IMR-90 (cell line): ENCODE measurements at regions not wholly inside any gene's neighbourhood (a gene's known extent, or its start where the extent isn't known, plus 50 kb on each side); places are given as distances from the start of the nearest gene placed in this dataset.

ENCODE experiments used
- ATAC-seq: fragments of 200-7000 bp; cut with Tn5 transposase; 2 replicates; pipeline ENCODE4 v1.9.1; 2020; ENCODE audit warnings: low read depth, mild to moderate bottlenecking, moderate library complexity
- BruUV-seq: library from RNA; stranded (reverse); fragments of 400-500 nt; replicated peaks from 2 replicates; lab custom pipeline; 2021; lab: Mats Ljungman, UMichigan
- CTCF ChIA-PET: fragments of 300-600 bp; formaldehyde crosslinking; extraction: SDS; loops from one replicate; lab custom pipeline; 2021; ENCODE audit warnings: antibody characterized with exemption; lab: Yijun Ruan, JAX
- POLR2A ChIA-PET: fragments of 300-600 bp; sonication (Branson Sonifier 250); formaldehyde crosslinking; loops from one replicate; lab custom pipeline; 2022; ENCODE audit warnings: antibody characterized with exemption; ENCODE audit not compliant: unreplicated experiment; lab: Charles Lee
- DNase-seq: peaks from one replicate; pipeline ENCODE4 v3.0.0; 2013
- H2AFZ ChIP-seq: replicated peaks from 2 replicates; pipeline ENCODE3; 2013; ENCODE audit warnings: low read length, mild to moderate bottlenecking; ENCODE audit not compliant: poor library complexity
- H2AK5ac ChIP-seq: 2 replicates; pipeline ENCODE4 v1.6.1; 2013; ENCODE audit warnings: low read depth, low read length, inconsistent platforms
- H2AK9ac ChIP-seq: replicated peaks from 2 replicates; pipeline ENCODE3; 2013; ENCODE audit warnings: mild to moderate bottlenecking, low read depth, low read length, moderate library complexity; ENCODE audit not compliant: poor library complexity
- H2BK120ac ChIP-seq: 2 replicates; pipeline ENCODE4 v1.6.1; 2013; ENCODE audit warnings: low read depth, low read length, inconsistent platforms
- H2BK15ac ChIP-seq: 3 replicates; pipeline ENCODE4 v1.6.1; 2013; ENCODE audit warnings: low read depth, low read length, inconsistent platforms
- H2BK20ac ChIP-seq: 2 replicates; pipeline ENCODE4 v1.6.1; 2013; ENCODE audit warnings: low read depth, mild to moderate bottlenecking, inconsistent platforms, low read length, moderate library complexity
- H2BK5ac ChIP-seq: 2 replicates; pipeline ENCODE4 v1.6.1; 2013; ENCODE audit warnings: mild to moderate bottlenecking, low read depth, low read length, inconsistent platforms; ENCODE audit not compliant: poor library complexity, severe bottlenecking
- H3K14ac ChIP-seq: replicated peaks from 2 replicates; pipeline ENCODE4 v1.6.1; 2013; ENCODE audit warnings: low read depth, low read length, inconsistent platforms
- H3K18ac ChIP-seq: 2 replicates; pipeline ENCODE4 v1.6.1; 2013; ENCODE audit warnings: low read depth, low read length, control low read depth
- H3K23ac ChIP-seq: 2 replicates; pipeline ENCODE4 v1.6.1; 2013; ENCODE audit warnings: low read depth, low read length, inconsistent platforms
- H3K27ac ChIP-seq: 2 replicates; pipeline ENCODE4 v1.5.1; 2013; ENCODE audit warnings: mild to moderate bottlenecking, control low read depth, low read length; ENCODE audit not compliant: insufficient read depth
- H3K27me3 ChIP-seq: 2 replicates; pipeline ENCODE4 v1.6.1; 2013; ENCODE audit warnings: low read length; ENCODE audit not compliant: control insufficient read depth, insufficient read depth
- H3K36me3 ChIP-seq: 2 replicates; pipeline ENCODE4 v1.6.1; 2013; ENCODE audit warnings: low read length, mixed read lengths; ENCODE audit not compliant: control insufficient read depth, insufficient read depth
- H3K4ac ChIP-seq: 2 replicates; pipeline ENCODE4 v1.6.1; 2013; ENCODE audit warnings: low read depth, low read length, inconsistent platforms
- H3K4me1 ChIP-seq: 2 replicates; pipeline ENCODE4 v1.6.1; 2013; ENCODE audit warnings: low read length, mixed read lengths; ENCODE audit not compliant: control insufficient read depth, insufficient read depth
- H3K4me2 ChIP-seq: 2 replicates; pipeline ENCODE4 v1.6.1; 2013; ENCODE audit warnings: low read depth, mild to moderate bottlenecking, control low read depth, low read length, moderate library complexity
- H3K4me3 ChIP-seq: 2 replicates; pipeline ENCODE4 v1.5.1; 2013; ENCODE audit warnings: low read depth, mild to moderate bottlenecking, control low read depth, low read length, moderate library complexity; ENCODE audit not compliant: insufficient read depth
- H3K56ac ChIP-seq: 2 replicates; pipeline ENCODE4 v1.6.1; 2013; ENCODE audit warnings: low read length, inconsistent platforms; ENCODE audit not compliant: insufficient read depth; ENCODE audit errors: extremely low read depth
- H3K79me1 ChIP-seq, 2 experiments: 2 replicates each; pipeline ENCODE4 v1.6.1; 2013; ENCODE audit warnings: low read length in 2 of 2, inconsistent platforms in 1 of 2, low read depth in 1 of 2
- H3K9ac ChIP-seq: 2 replicates; pipeline ENCODE4 v1.6.1; 2013; ENCODE audit warnings: low read depth, low read length, control low read depth
- H3K9me1 ChIP-seq: 2 replicates; pipeline ENCODE4 v1.6.1; 2013; ENCODE audit warnings: low read length, inconsistent platforms; ENCODE audit not compliant: insufficient read depth
- H3K9me3 ChIP-seq: 2 replicates; pipeline ENCODE4 v1.6.1; 2013; ENCODE audit warnings: low read length; ENCODE audit not compliant: control insufficient read depth, insufficient read depth
- H4K20me1 ChIP-seq: 2 replicates; pipeline ENCODE4 v1.6.1; 2013; ENCODE audit warnings: low read length, inconsistent platforms; ENCODE audit not compliant: insufficient read depth
- H4K5ac ChIP-seq: 2 replicates; pipeline ENCODE4 v1.6.1; 2013; ENCODE audit warnings: mild to moderate bottlenecking, low read depth, low read length, control low read depth
- H4K8ac ChIP-seq, 2 experiments: 2 replicates each; pipeline ENCODE4 v1.6.1; 2013; ENCODE audit warnings: low read depth in 2 of 2, low read length in 2 of 2, control low read depth in 1 of 2, inconsistent platforms in 1 of 2
- H4K91ac ChIP-seq: 2 replicates; pipeline ENCODE4 v1.6.1; 2013; ENCODE audit warnings: low read depth, low read length, inconsistent platforms; ENCODE audit not compliant: insufficient read depth
- NFE2L2 ChIP-seq: fragments of 150-350 bp; IDR thresholded peaks from 2 replicates; pipeline ENCODE4 v1.6.1; 2016; ENCODE audit warnings: low read depth, mild to moderate bottlenecking, low read length
- RAD21 ChIP-seq: IDR thresholded peaks from 2 replicates; pipeline ENCODE4 v1.6.1; 2012; ENCODE audit warnings: low read length, improper control_type of control experiment
- WGBS, 2 experiments: methylation state at CpG; one replicate each; pipeline versions ENCODE4 v1.1.5 to v1.1.7; 2013; ENCODE audit warnings: missing lambda C conversion rate in 2 of 2; ENCODE audit not compliant: insufficient read length in 1 of 2; ENCODE audit errors: extremely low coverage in 2 of 2; 5-methylcytosine and 5-hydroxymethylcytosine counted together
- dilution Hi-C: fragments of 300-500 bp; cut with HindIII; formaldehyde crosslinking; loops from one replicate; pipeline ENCODE4 v1.14.3; 2018; ENCODE audit warnings: low sequenced_read_pairs; ENCODE audit not compliant: unreplicated experiment
- in situ Hi-C: fragments of 300-500 bp; cut with MboI; formaldehyde crosslinking; loops from 3 replicates; pipeline ENCODE4 v1.14.3; 2019; ENCODE audit warnings: low sequenced_read_pairs, inconsistent platforms, mixed read lengths
- intact Hi-C: fragments of 100-400 bp; cut with micrococcal nuclease; formaldehyde crosslinking; loops from 2 replicates; pipeline ENCODE4 v1.10.0; 2022

- Histone ChIP-seq H3K23ac (no peak overlapping the region), H2AK9ac (no peak overlapping the region), H3K27ac (no peak overlapping the region), H3K9me3 (0 out of 2 replicates have a peak, but pooled peaks cover 2% of the 10 kb centered on the region), H3K4ac (no peak overlapping the region), H3K36me3 (no peaks in the 10 kb centered on the region), H2BK5ac (no peak overlapping the region), H3K4me3 (no peak overlapping the region), H4K20me1 (no peaks in the 10 kb centered on the region), H2AK5ac (no peak overlapping the region), H2BK15ac (no peak overlapping the region), H3K4me1 (no peaks in the 10 kb centered on the region), H4K91ac (no peak overlapping the region), H2BK120ac (no peak overlapping the region), H3K9ac (no peak overlapping the region), H2AFZ (no peak overlapping the region), H3K4me2 (no peak overlapping the region), H4K5ac (no peak overlapping the region), H2BK20ac (no peak overlapping the region), H3K79me1 (no peaks in the 10 kb centered on the region), H3K56ac (no peak overlapping the region), H4K8ac (no peak overlapping the region), H3K18ac (no peak overlapping the region), H3K27me3 (no peaks in the 10 kb centered on the region), H3K9me1 (no peaks in the 10 kb centered on the region), H3K14ac (no peak overlapping the region)
- intact Hi-C loops = no loop called here
- BruUV-seq = no TSS peak
- in situ Hi-C loops = no loop called here
- no peak for DNase-seq
- WGBS, 2 experiments = no CpG with 5 or more reads among the region's 2 CpGs
- ChIA-PET CTCF (no interaction called here), POLR2A (no interaction called here)
- TF ChIP-seq RAD21 (no peak), NFE2L2 (no peak)
- ATAC-seq = no peak
- dilution Hi-C loops = no loop called here
Observed at GRCh38 chr6:104266922-104267321, 592.8 kb downstream of the HACE1 start.
